ENCODE measurements at regions not wholly inside any gene's neighbourhood (a gene's known extent, or its start where the extent isn't known, plus 50 kb on each side); places are given as distances from the start of the nearest gene placed in this dataset.
A peak's percentile ranks its signal among the peaks of the same experiment; 100 is the strongest.

GRCh38 chr5:72619251-72619650 is 112.0 kb upstream of the ZNF366 start:
- no peak for DNase-seq

GRCh38 chr5:72618708-72619107 is 111.5 kb upstream of the ZNF366 start:
- no peak for DNase-seq

- no peak for DNase-seq
Observed at GRCh38 chr5:72615061-72615460, 107.9 kb upstream of the ZNF366 start.

- DNase-seq = no peak
Observed at GRCh38 chr5:72613515-72613914, 106.3 kb upstream of the ZNF366 start.

- peak; percentile 49 for DNase-seq
Observed at GRCh38 chr5:72612810-72613209, 105.6 kb upstream of the ZNF366 start.

GRCh38 chr5:72611118-72611730 is 104.0 kb upstream of the ZNF366 start:
- DNase-seq = peak; percentile 75

GRCh38 chr5:72608926-72609325 is 101.7 kb upstream of the ZNF366 start:
- no peak for DNase-seq

GRCh38 chr5:72608297-72608696 is 101.1 kb upstream of the ZNF366 start:
- DNase-seq = peak; percentile 57

GRCh38 chr5:72607381-72607780 is 100.2 kb upstream of the ZNF366 start:
- no peak for DNase-seq

- DNase-seq = no peak
Observed at GRCh38 chr5:72606525-72606924, 99.3 kb upstream of the ZNF366 start.

- DNase-seq = no peak
Observed at GRCh38 chr5:72605632-72606031, 98.4 kb upstream of the ZNF366 start.

- DNase-seq = no peak
Observed at GRCh38 chr5:72604798-72605154, 97.6 kb upstream of the ZNF366 start.

GRCh38 chr5:72604111-72604797 is 97.0 kb upstream of the ZNF366 start:
- DNase-seq = no peak

GRCh38 chr5:72602696-72603685 is 95.8 kb upstream of the ZNF366 start:
- no peak for DNase-seq

GRCh38 chr5:72601861-72602260 is 94.7 kb upstream of the ZNF366 start:
- DNase-seq = no peak

GRCh38 chr5:72600391-72600981 is 93.3 kb upstream of the ZNF366 start:
- DNase-seq = peak; percentile 99

- peak; percentile 50 for DNase-seq
Observed at GRCh38 chr5:72599519-72600370, 92.5 kb upstream of the ZNF366 start.

- DNase-seq = no peak
Observed at GRCh38 chr5:72599065-72599433, 91.8 kb upstream of the ZNF366 start.

GRCh38 chr5:72598401-72599064 is 91.3 kb upstream of the ZNF366 start:
- peak; percentile 93 for DNase-seq

GRCh38 chr5:72597456-72597948 is 90.3 kb upstream of the ZNF366 start:
- DNase-seq = peak; percentile 94

GRCh38 chr5:72596956-72597355 is 89.7 kb upstream of the ZNF366 start:
- peak; percentile 37 for DNase-seq
